ENCODE measurements at regions not wholly inside any gene's neighbourhood (a gene's known extent, or its start where the extent isn't known, plus 50 kb on each side); places are given as distances from the start of the nearest gene placed in this dataset.
"Not testable (repeated sequence)": the region's sequence is repeated elsewhere in the genome, so short reads cannot be mapped to it uniquely, and the experiment has no call there.

DNA sequence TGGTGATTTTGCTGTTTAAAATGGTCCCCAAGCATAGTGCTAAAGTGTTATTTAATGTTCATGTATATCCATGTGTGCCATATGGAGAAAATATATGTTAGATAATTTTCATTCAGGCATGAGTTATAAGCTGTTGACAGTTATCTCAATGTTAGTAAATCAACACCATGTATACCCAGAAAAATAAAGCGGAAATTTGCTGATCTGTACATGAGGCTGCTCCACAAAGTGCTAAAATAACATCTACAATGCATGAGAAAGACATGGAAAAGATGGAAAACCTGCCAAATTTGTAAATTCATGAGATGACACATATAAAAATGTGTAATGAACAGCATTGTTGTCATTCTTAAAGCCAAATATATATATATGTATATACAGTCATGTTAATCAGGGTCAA, 1199.2 kb downstream of the FSCB start:
- DNase-seq (ENCODE audit: low spot score): no peak

DNA sequence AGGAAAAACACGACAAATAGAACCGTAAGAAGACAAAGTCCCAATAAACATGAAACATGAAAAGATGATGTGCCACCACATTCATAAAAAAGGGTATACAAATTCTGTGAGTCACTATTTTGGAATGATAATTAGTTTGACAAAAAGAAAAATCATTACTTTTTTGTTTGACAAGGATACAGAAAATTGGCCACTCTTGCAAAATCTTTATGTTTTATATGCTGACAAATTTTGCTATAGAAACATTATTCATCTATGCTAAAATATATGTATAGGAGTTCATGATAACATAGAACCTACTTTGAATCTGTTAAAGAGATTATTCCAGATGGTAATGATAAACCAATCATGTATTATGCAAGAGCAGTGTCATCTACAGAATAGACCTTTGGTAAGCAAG, 1201.0 kb downstream of the FSCB start:
- no peak for DNase-seq (ENCODE audit: low spot score)

DNA sequence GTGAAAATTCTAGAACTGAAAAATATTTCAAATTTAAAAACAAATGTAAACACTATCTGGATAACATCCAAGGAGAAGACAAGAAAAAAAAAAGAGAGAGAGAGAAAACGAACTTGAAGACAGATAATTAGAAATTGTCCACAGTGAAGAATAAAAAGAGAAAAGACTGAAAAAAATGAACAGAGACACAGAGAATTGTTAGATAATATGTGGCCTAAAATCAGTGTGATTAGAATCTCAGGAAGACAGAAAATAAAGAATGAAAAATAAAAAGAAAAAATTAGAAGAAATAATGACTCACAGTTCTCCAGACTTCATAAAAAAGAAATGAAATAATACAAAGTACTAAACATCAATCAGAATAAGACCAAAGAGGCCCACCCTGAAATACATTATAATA, 1209.3 kb downstream of the FSCB start:
- no peak for DNase-seq (ENCODE audit: low spot score)

DNA sequence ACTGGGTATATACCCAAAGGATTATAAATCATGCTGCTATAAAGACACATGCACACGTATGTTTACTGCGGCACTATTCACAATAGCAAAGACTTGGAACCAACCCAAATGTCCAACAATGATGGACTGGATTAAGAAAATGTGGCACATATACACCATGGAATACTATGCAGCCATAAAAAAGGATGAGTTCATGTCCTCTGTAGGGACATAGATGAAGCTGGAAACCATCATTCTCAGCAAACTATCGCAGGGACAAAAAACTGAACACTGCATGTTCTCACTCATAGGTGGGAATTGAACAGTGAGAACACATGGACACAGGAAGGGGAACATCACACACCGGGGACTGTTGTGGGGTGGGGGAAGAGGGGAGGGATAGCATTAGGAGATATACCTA, 1211.0 kb downstream of the FSCB start:
- DNase-seq (ENCODE audit: low spot score): not testable (repeated sequence)

DNA sequence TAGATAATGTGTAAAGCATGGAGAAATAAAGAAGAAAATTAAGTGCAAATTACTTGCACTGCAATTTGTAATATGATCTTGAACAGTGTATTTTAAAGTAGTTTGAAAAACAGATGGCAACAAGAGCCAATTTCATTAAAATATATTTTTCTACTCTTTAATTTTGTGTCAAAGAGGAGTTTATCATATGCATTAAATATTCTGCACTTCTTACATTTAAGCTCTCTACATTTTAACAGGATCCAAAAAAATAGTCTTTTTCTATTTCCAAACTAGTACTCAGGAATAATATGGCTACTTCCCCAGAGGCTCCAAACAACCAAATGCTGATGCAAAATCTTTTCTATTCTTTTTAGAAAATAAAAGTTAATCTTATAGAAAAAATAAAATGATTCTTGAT, 1221.5 kb downstream of the FSCB start:
- no peak for DNase-seq (ENCODE audit: low spot score)

DNA sequence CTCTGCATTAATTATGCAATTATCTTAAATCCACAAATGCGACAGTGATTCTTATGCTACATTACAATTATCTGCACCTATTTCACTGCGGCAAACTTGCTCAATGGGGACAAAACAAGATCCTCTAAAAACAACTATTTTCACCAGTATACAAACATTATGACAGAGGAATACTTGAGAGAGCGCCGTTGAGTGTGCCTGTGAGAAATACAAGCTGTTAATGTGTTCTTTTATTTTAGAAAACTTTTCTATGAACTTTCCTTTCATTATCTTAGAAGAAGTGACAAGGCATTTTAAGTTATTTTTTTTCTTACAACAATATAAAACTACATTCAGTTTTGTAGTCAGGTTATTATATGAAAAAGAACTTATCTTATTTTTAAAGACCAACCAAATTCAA, 1247.0 kb downstream of the FSCB start:
- no peak for DNase-seq (ENCODE audit: low spot score)

DNA sequence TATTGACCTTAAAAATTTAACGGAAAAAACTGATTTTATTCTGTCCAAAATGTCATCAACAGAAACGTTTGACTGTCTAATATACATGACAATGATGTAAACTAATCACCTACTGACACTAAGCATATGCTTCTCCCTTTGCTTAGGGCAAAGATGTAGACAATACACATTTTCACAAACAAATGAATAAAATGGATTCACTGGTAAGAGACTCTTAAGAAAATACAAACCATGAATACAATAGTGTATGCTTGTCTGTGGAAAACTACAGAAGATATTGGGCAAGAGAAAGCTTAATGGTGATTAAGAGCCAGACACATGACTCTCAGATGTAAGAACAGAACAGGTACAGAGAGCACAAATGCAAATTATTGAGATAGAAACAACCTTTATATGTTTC, 1248.7 kb downstream of the FSCB start:
- no peak for DNase-seq (ENCODE audit: low spot score)

DNA sequence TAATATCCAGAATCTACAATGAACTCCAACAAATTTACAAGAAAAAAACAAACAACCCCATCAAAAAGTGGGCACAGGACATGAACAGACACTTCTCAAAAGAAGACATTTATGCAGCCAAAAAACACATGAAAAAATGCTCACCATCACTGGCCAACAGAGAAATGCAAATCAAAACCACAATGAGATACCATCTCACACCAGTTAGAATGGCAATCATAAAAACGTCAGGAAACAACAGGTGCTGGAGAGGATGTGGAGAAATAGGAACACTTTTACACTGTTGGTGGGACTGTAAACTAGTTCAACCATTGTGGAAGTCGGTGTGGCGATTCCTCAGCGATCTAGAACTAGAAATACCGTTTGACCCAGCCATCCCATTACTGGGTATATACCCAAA, 1250.1 kb downstream of the FSCB start:
- not testable (repeated sequence) for DNase-seq (ENCODE audit: low spot score)

DNA sequence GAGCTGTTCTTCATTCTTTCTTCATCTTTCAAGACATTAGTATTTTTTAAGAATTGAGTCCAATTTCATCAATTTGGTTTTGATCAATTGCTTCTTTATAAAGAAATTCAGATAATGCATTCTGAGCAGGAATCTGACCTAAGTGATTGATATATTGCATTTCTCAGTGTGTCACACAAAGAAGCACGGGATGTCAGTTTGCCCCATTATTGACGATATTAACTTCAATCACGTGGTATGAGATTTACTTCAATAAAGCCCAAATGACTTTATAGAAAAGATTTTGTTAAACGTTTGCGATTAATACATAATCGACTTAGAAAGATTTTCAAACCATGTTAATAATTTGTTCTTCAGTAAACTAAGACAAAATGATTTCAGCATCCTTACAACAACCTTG, 1254.2 kb downstream of the FSCB start:
- DNase-seq (ENCODE audit: low spot score): no peak

DNA sequence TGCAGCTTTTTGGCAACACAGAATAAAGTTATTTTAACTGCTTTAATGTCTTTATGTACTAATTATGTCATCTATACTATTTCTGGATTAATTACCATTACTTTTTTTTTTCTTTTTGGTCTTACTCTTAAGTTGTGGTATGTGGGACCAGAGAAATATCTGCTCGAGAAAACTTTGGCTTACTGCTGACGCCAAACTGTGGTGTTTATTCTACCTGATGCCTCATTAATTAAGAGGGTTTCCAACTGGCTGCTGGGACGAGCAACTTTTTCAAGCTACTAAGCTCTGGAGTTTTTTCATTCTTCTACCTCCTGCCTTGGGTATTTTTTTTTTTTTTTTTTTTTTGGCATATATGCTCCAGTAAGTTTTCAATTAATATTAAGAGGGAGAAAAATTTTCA, 1257.5 kb downstream of the FSCB start:
- no peak for DNase-seq (ENCODE audit: low spot score)

DNA sequence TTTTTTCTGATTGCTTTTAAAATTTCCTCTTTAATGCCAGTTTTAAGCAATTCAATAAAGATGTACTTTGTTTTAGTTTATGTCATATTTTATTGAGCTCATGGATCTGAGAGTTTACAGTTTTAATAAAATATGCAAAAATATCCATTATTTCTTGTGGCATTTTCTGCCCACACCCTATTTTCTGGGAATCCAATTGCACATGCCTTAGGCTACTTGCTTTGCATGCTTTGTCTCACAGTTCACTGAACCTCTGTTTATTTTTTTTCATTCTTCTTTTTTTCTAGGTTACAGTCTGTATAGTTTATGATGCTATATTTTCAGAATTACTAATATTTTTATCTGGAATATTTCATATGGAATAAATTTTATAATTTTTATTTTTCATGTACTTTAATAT, 1258.0 kb downstream of the FSCB start:
- no peak for DNase-seq (ENCODE audit: low spot score)

DNA sequence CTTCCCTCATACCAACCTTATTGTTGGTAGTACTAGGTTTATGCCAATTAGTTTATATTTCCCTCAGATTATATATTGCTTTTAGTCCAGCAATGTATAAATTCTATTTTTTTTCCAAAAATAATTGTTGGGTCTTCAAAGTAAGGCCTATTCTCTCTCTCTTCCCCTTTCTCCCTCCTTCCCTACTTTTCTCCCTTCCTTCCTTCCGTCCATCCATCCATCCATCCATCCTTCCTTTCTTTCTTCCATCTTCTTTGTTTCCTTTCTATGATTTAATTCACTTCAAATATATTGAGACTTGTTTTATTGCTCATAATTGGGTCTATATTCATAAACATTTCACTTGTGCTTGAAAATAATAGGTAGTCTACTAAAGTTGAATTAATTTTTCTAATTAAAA, 1259.2 kb downstream of the FSCB start:
- no peak for DNase-seq (ENCODE audit: low spot score)

DNA sequence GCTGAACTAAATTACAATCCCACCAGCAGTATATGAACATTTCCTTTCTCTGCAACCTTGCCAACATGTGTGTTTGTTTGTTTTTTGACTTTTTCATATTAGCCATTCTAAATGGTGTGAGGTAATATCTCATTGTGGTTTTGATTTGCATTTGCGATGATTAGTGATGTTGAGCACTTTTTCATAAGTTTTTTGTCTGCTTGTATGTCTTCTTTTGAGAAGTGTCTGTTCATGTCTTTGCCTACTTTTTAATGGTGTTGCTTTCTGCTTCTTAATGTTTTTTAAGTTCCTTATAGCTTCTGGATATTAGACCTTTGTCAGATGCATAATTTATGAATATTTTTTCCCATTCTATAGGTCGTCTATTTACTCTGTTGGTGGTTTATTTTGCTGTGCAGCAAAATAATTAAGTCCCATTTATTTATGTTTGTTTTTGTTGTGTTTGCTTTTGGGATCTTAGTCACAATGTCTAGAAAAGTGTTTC, 1262.9 kb downstream of the FSCB start:
- DNase-seq (ENCODE audit: low spot score): no peak

DNA sequence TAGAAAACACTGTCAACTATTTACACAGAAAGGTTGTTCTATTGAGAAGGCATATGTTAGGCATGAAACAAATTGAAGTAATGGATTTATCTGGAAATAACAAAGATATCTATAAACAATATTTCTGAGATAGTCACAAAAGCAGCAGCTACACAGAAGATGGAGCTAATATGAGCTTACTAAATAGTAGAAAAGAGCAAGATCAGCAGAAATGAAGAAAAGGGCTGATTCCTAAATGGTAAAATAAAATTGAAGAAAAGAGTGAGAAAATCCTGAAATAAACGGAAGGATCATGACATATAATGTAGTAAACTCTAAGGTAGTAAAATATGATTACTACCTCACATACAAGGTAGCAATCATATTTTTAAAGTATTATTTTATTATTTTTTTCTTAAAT, 1263.9 kb downstream of the FSCB start:
- DNase-seq (ENCODE audit: low spot score): no peak

DNA sequence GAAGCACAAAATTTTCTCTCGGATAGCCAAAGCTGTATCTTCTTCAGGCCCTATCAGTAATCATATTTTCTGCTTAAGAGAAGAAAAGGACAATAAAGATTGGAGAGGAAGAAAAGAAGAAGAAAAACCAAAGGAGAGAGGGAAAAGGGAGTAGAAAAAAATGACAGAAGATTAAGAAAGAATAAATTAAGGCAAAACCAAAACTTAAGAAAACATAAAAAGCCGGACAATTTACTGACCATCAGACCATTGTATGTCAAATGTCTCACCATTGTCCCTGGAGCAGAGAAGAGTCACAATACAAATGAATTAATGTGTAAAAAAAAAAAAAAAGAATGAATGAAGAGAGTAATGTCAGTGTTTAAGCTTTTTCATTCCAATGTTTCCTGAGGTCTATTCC, 1274.8 kb downstream of the FSCB start:
- DNase-seq (ENCODE audit: low spot score): no peak

DNA sequence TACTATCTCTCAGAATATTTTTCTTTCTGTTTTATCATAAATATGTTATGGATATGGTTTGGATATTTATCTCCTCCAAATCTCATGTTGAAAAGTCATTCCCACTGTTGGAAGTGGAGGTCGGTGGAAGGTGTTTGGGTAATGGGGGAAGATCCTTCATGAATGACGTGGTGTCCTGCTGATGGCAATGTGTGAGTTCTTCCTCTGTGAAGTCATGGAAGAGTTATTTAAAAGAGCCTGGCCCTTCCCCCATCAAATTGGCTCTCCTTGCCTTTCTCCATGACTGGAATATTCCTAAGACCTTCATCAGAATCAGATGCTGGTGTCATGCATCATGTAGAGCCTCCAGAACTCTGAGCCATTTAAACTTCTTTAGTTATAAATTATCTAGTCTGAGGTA, 1291.6 kb downstream of the FSCB start:
- DNase-seq (ENCODE audit: low spot score): no peak

DNA sequence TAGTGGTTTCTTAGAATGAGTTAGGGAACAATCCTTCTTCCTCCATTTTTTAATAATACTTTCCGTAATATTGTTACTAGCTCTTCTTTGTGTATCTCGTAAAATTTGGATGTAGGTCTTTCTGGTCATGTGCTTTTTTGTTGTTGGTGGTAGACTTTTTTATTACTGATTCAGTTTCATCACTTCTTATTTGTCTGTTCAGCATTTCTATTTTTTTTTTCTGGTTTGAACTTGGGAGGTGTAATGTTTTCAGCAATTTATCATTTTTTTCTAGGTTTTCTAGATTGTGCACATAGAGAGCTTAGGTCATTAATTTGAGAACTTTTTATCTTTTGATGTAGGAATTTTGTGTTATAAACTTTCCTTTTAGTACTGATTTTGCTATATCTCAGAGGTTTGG, 1299.9 kb downstream of the FSCB start:
- no peak for DNase-seq (ENCODE audit: low spot score)

DNA sequence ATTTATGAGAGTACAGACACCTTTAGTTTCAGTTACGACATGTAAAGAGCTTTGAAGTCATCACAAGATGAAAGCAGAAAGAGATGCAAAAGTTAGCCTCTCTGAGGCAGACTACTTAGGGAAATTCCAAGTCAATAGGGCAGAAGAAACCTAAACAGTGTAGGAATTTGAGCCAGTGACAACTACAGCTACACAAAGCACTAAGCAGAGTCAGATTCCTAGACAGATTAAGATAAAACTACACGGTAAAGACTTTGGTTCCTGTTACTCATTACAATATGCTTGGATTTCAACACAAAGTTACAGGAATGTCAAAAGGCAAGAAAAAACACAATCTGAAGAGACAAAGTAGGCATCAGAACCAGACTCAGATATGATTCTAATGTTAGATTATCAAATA, 1302.3 kb downstream of the FSCB start:
- DNase-seq (ENCODE audit: low spot score): no peak

DNA sequence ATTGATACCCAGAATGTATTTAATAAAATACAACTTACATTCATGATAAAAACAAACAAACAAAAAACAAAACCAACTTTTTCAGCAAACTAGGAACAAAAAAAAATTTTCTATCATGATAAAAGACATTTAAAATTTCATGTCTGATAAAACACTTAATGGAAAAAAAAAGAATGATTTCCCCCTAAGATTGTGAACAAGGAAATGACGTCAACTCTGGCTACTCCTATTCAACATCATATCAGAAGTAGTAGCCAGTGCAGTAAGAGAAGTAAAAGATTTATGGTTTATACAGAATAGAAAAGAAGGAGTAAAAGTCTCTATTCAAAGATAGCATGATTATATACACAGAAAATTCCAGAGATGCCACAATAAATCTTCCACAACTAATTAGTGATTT, 1306.6 kb downstream of the FSCB start:
- DNase-seq (ENCODE audit: low spot score): no peak

DNA sequence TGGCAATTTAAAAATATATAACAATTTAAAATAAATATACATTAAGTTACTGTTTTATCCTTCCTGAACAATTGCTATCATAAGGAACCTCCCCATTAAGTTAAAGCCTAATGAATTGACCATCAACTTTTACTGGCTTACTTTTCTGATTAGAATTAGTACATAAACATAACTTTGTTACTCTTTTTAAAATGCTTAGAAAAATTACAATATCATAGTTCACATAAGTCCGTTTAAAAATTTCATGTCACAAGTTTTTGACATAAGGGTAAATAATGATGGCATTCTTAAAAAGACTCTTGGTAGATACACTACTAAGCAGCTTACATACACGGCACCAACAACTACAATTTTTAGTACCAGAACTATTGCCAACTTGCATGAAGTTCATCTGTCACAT, 1308.6 kb downstream of the FSCB start:
- no peak for DNase-seq (ENCODE audit: low spot score)

DNA sequence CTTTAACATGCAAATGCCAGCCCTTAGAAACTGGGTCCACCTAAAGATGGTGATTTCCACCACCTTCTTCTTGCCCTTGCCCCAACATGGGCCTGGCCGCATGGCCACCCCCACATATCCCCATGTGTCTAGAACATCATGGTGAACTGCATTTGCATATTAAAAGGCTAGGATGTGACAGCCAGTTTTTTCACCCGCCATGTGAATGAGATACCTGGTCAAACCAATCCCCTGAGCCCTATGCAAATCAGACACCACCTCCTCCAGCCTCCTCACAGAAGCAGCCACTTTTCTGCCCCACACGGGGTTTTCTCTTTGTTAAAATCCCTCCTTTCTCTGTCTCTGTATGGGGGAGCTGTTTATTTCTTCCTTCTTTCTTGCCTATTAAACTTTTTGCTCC, 1322.5 kb downstream of the FSCB start:
- DNase-seq (ENCODE audit: low spot score): no peak

DNA sequence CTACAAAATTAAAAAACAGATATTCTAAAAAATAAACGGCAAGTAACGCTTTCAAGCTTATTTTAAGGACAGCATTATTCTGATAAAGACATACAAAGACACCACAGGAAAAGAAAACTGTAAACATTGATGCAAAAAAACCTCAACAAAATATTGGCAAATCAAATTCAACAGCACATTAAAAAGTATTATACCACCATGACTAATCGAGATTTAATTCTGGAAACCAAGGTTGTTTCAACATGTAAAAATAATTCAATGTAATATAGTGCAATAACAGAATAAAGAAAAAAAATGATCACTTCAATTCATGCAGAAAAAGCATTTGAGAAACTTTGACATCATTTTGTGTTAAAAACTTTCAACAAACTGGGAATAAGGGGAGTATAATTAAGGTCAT, 1323.2 kb downstream of the FSCB start:
- no peak for DNase-seq (ENCODE audit: low spot score)

DNA sequence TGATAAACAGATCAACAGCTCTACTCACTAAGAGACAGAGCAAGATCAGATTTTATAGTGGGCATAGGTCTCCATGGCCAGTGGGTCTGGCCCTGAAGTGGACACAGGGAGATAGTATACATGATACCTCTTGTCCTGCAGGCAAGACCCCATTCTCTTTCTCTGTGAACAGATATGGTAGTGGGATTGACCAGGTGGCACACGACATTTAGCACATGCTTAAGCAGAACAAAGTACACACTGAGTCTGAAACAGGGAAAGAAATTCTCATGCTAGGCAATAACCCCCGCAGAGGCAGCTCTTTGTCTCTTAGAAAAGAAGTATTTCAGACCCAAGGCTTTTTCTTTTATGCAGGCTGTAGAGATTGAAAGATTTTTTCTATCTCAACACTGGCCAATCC, 1331.2 kb downstream of the FSCB start:
- DNase-seq (ENCODE audit: low spot score): no peak

DNA sequence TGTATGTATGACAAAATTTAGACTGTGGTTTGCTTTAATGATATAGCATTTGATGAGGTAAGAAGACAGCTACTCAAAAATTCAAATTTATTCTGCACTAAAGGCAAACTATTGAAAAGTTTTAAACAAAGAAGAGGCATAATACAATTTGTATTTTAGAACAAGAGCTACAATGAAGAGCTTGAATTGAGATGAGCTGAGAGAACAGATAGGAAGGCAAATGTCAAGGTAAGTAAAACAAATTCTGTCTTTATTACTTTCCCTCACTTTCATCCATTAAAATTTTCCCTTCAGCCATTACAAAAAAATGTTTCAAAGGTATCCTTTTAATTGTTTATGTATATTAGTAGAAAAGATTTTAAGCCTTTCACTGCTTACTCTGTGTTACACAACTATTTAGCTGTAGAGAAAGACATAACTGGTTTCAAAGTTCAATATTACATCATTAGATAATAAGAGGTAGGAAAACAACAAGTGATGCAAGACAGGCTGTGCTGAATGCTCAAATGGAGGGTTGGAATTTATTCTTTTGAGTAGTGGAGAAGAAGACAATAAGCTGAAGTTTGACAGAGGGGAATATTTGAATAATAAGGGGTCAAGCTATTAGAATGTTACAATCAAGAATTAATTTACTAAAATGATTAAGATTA, 1334.1 kb downstream of the FSCB start:
- DNase-seq (ENCODE audit: low spot score): no peak

DNA sequence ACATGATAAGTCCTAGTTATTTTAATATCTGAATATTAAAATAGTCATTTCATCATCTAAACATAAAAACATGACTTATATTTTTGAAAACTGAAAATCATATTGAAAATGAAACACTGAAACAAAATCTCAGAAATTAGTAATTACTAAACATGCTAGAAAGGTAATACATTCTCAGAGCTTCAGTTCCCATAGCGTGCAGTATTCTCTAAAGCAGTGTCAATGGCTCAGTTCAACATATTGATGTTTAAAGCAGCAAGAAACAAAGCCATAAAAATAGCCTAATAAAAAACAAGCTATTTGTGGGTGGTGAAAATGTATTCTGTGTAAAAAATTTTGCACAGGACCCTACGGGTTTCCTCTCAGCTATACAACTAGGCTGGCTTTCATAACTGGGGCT, 1337.4 kb downstream of the FSCB start:
- DNase-seq (ENCODE audit: low spot score): no peak
